Loucy (cell line): ENCODE measurements at regions not wholly inside any gene's neighbourhood (a gene's known extent, or its start where the extent isn't known, plus 50 kb on each side); places are given as distances from the start of the nearest gene placed in this dataset.

ENCODE experiments used
- H2AFZ ChIP-seq: fragments of 200-600 bp; sonication (generic); 2 replicates; pipeline ENCODE4 v1.6.0; 2016; ENCODE audit warnings: antibody characterized with exemption, mild to moderate bottlenecking, low read length, moderate library complexity
- H3F3A ChIP-seq: fragments of 200-600 bp; 2 replicates; pipeline ENCODE4 v1.6.0; 2016; ENCODE audit warnings: antibody characterized with exemption, low read depth, mild to moderate bottlenecking
- H3K27me3 ChIP-seq: fragments of 200-600 bp; sonication (generic); 2 replicates; pipeline ENCODE4 v1.6.1; 2014; ENCODE audit warnings: low read length, mild to moderate bottlenecking; ENCODE audit not compliant: insufficient read depth, poor library complexity, severe bottlenecking
- H3K36me3 ChIP-seq: fragments of 200-600 bp; sonication (generic); 2 replicates; pipeline ENCODE4 v1.6.1; 2016; ENCODE audit warnings: low read length; ENCODE audit not compliant: insufficient read depth
- H3K4me1 ChIP-seq: fragments of 200-600 bp; sonication (generic); 2 replicates; pipeline ENCODE4 v1.5.1; 2014; ENCODE audit warnings: low read length, mild to moderate bottlenecking; ENCODE audit not compliant: insufficient read depth, poor library complexity, severe bottlenecking
- H3K4me2 ChIP-seq: fragments of 200-600 bp; sonication (generic); 2 replicates; pipeline ENCODE4 v1.6.0; 2014; ENCODE audit warnings: antibody characterized with exemption, low read length, low read depth, mild to moderate bottlenecking; ENCODE audit not compliant: poor library complexity, severe bottlenecking
- H3K4me3 ChIP-seq: fragments of 200-600 bp; sonication (generic); 2 replicates; pipeline ENCODE4 v1.5.1; 2014; ENCODE audit warnings: low read length, mild to moderate bottlenecking, mixed read lengths; ENCODE audit not compliant: poor library complexity, severe bottlenecking
- H3K79me2 ChIP-seq: fragments of 200-600 bp; sonication (generic); 2 replicates; pipeline ENCODE4 v1.6.1; 2014; ENCODE audit warnings: low read length; ENCODE audit not compliant: insufficient read depth
- H3K9ac ChIP-seq: fragments of 200-600 bp; sonication (generic); 2 replicates; pipeline ENCODE4 v1.6.0; 2014; ENCODE audit warnings: mild to moderate bottlenecking, low read depth, low read length, moderate library complexity; ENCODE audit not compliant: poor library complexity, severe bottlenecking
- H3K9me2 ChIP-seq: fragments of 200-600 bp; sonication (generic); replicated peaks from 2 replicates; pipeline ENCODE4 v1.6.1; 2016; ENCODE audit warnings: low read depth, low read length, mixed read lengths
- H3K9me3 ChIP-seq: fragments of 200-600 bp; sonication (generic); 2 replicates; pipeline ENCODE4 v1.6.1; 2014; ENCODE audit warnings: mild to moderate bottlenecking, antibody characterized with exemption, low read length, low read depth; ENCODE audit not compliant: insufficient read depth
- H4K20me1 ChIP-seq: fragments of 200-600 bp; sonication (generic); 2 replicates; pipeline ENCODE4 v1.6.0; 2014; ENCODE audit warnings: antibody characterized with exemption, low read length, mild to moderate bottlenecking; ENCODE audit not compliant: insufficient read depth, poor library complexity, severe bottlenecking
- CTCF ChIP-seq: fragments of 200-600 bp; sonication (generic); conservative IDR thresholded peaks from 2 replicates; pipeline ENCODE4 v1.5.1; 2014; ENCODE audit warnings: mild to moderate bottlenecking, antibody characterized with exemption, low read length
- EZH2phosphoT487 ChIP-seq: fragments of 200-600 bp; IDR thresholded peaks from 2 replicates; pipeline ENCODE4 v1.6.1; 2018; ENCODE audit warnings: antibody characterized with exemption, mild to moderate bottlenecking, moderate library complexity, borderline replicate concordance

- Histone ChIP-seq H3F3A (no peaks in the 10 kb centered on the region), H3K9ac (no peak overlapping the region), H3K79me2 (no peaks in the 10 kb centered on the region), H3K4me3 (no peak overlapping the region), H3K36me3 (no peaks in the 10 kb centered on the region), H3K4me1 (peaks cover 9% of the 10 kb centered on the region), H4K20me1 (no peaks in the 10 kb centered on the region), H3K4me2 (no peak overlapping the region), H2AFZ (no peak overlapping the region), H3K9me3 (no peaks in the 10 kb centered on the region), H3K9me2 (no peaks in the 10 kb centered on the region), H3K27me3 (no peaks in the 10 kb centered on the region)
- TF ChIP-seq CTCF = no peak
- no peak for TF ChIP-seq EZH2phosphoT487
Measured at GRCh38 chr13:30141775-30142485, 165.4 kb downstream of the KATNAL1 start.

GRCh38 chr13:30140973-30141372 lies 166.4 kb downstream of the KATNAL1 start:
- Histone ChIP-seq H3K9me3 (no peaks in the 10 kb centered on the region), H3K9ac (no peak overlapping the region), H3K4me3 (no peak overlapping the region), H2AFZ (no peak overlapping the region), H3K4me1 (peaks cover 9% of the 10 kb centered on the region), H4K20me1 (no peaks in the 10 kb centered on the region), H3K79me2 (no peaks in the 10 kb centered on the region), H3K4me2 (no peak overlapping the region), H3K36me3 (no peaks in the 10 kb centered on the region), H3K27me3 (no peaks in the 10 kb centered on the region), H3K9me2 (no peaks in the 10 kb centered on the region), H3F3A (no peaks in the 10 kb centered on the region)
- TF ChIP-seq CTCF = no peak

- H3K36me3 ChIP-seq = no peaks in the 10 kb centered on the region
- H3K4me1 ChIP-seq = peaks cover 9% of the 10 kb centered on the region
- H3K4me3 ChIP-seq = no peak overlapping the region
- no peaks in the 10 kb centered on the region for H3K9me3 ChIP-seq
- no peaks in the 10 kb centered on the region for H3K9me2 ChIP-seq
- H4K20me1 ChIP-seq = no peaks in the 10 kb centered on the region
- H3K9ac ChIP-seq = no peak overlapping the region
- no peaks in the 10 kb centered on the region for H3K79me2 ChIP-seq
- H2AFZ ChIP-seq = no peak overlapping the region
- no peak overlapping the region for H3K4me2 ChIP-seq
- no peaks in the 10 kb centered on the region for H3F3A ChIP-seq
- no peak for TF ChIP-seq EZH2phosphoT487
- no peak for TF ChIP-seq CTCF
- no peaks in the 10 kb centered on the region for H3K27me3 ChIP-seq
Measured at GRCh38 chr13:30138511-30138910, 168.8 kb downstream of the KATNAL1 start.
